ENCODE measurements at regions not wholly inside any gene's neighbourhood (a gene's known extent, or its start where the extent isn't known, plus 50 kb on each side); places are given as distances from the start of the nearest gene placed in this dataset.

- POLR2A ChIA-PET (ENCODE audit: unreplicated experiment), result interaction anchor here (0.6 kb wide), 1 partner anchor 1486 kb away, joined by 9 read pairs; no protein-coding TSS in a partner anchor
These were observed 228.7 kb upstream of the SLC8A1 start for GRCh38 chr2:40680547-40680946.

GRCh38 chr2:40690036-40690435 lies 238.1 kb upstream of the SLC8A1 start:
- DNase-seq, result no peak
- intact Hi-C loops (cut with micrococcal nuclease; ENCODE audit: unreplicated experiment), result no loop called here
- H3K9me3 ChIP-seq (ENCODE audit: insufficient read depth, low read depth), result no peaks in the 10 kb centered on the region; the same call in 1 of the 2 replicates
- ChIA-PET POLR2A (ENCODE audit: unreplicated experiment) (no interaction called here), CTCF (no interaction called here)
- H3K4me1 ChIP-seq (replicated peaks; ENCODE audit: insufficient read depth), result no peaks in the 10 kb centered on the region
- no peaks in the 10 kb centered on the region for H3K27me3 ChIP-seq (ENCODE audit: insufficient read depth, low read depth)
- BruUV-seq (replicated peaks), result no TSS peak
- no peak overlapping the region for H3K27ac ChIP-seq
- H3F3A ChIP-seq (ENCODE audit: insufficient read depth, low read depth), result no peaks in the 10 kb centered on the region
- no peaks in the 10 kb centered on the region for H3K79me2 ChIP-seq (ENCODE audit: low read depth)
- no peak overlapping the region for H3K4me3 ChIP-seq
- no peaks in the 10 kb centered on the region for H3K36me3 ChIP-seq (ENCODE audit: low read depth)
- no peaks in the 10 kb centered on the region for H3K9me2 ChIP-seq (ENCODE audit: insufficient read depth)
- TF ChIP-seq, protein P1, sequence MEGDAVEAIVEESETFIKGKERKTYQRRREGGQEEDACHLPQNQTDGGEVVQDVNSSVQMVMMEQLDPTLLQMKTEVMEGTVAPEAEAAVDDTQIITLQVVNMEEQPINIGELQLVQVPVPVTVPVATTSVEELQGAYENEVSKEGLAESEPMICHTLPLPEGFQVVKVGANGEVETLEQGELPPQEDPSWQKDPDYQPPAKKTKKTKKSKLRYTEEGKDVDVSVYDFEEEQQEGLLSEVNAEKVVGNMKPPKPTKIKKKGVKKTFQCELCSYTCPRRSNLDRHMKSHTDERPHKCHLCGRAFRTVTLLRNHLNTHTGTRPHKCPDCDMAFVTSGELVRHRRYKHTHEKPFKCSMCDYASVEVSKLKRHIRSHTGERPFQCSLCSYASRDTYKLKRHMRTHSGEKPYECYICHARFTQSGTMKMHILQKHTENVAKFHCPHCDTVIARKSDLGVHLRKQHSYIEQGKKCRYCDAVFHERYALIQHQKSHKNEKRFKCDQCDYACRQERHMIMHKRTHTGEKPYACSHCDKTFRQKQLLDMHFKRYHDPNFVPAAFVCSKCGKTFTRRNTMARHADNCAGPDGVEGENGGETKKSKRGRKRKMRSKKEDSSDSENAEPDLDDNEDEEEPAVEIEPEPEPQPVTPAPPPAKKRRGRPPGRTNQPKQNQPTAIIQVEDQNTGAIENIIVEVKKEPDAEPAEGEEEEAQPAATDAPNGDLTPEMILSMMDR (conservative IDR thresholded peaks at IDR 0.05), result no peak
- TF ChIP-seq EZH2 (IDR thresholded peaks at IDR 0.05; ENCODE audit: low read depth), result no peak
- no peak overlapping the region for H3K4me2 ChIP-seq
- no peak overlapping the region for H2AFZ ChIP-seq
- no peaks in the 10 kb centered on the region for H4K20me1 ChIP-seq (ENCODE audit: insufficient read depth)

More at GRCh38 chr2:40680547-40680946, 228.7 kb upstream of the SLC8A1 start:
- Histone ChIP-seq H3K27ac (no peak overlapping the region), H3K9me3 (ENCODE audit: insufficient read depth, low read depth) (no peaks in the 10 kb centered on the region), H3K4me3 (no peak overlapping the region), H3K4me2 (peak overlapping the region; percentile 46), H3K79me2 (ENCODE audit: low read depth) (no peaks in the 10 kb centered on the region), H3K27me3 (ENCODE audit: insufficient read depth, low read depth) (no peaks in the 10 kb centered on the region), H3K9me2 (ENCODE audit: insufficient read depth) (no peaks in the 10 kb centered on the region), H3K36me3 (ENCODE audit: low read depth) (no peaks in the 10 kb centered on the region), H2AFZ (peak overlapping the region; percentile 24; the same call in 1 of the 2 replicates), H3F3A (ENCODE audit: insufficient read depth, low read depth) (no peaks in the 10 kb centered on the region), H4K20me1 (ENCODE audit: insufficient read depth) (no peaks in the 10 kb centered on the region), H3K4me1 (replicated peaks; ENCODE audit: insufficient read depth) (no peaks in the 10 kb centered on the region)
- TF ChIP-seq, protein P1 (conservative IDR thresholded peaks at IDR 0.05), result no peak
- TF ChIP-seq EZH2 (IDR thresholded peaks at IDR 0.05; ENCODE audit: low read depth), result no peak
- BruUV-seq (replicated peaks), result no TSS peak
- CTCF ChIA-PET, result no interaction called here
- intact Hi-C loops (cut with micrococcal nuclease; ENCODE audit: unreplicated experiment), result no loop called here
- DNase-seq, result no peak

- no peaks in the 10 kb centered on the region for H3K9me2 ChIP-seq (ENCODE audit: insufficient read depth)
- no peaks in the 10 kb centered on the region for H3K27me3 ChIP-seq (ENCODE audit: insufficient read depth, low read depth)
- H3K79me2 ChIP-seq (ENCODE audit: low read depth), result no peaks in the 10 kb centered on the region
- H3K4me2 ChIP-seq, result no peak overlapping the region
- H4K20me1 ChIP-seq (ENCODE audit: insufficient read depth), result no peaks in the 10 kb centered on the region
- intact Hi-C loops (cut with micrococcal nuclease; ENCODE audit: unreplicated experiment), result no loop called here
- H3K4me3 ChIP-seq, result no peak overlapping the region
- no TSS peak for BruUV-seq (replicated peaks)
- no peak for TF ChIP-seq EZH2 (IDR thresholded peaks at IDR 0.05; ENCODE audit: low read depth)
- TF ChIP-seq, protein P1 (conservative IDR thresholded peaks at IDR 0.05), result no peak
- no peaks in the 10 kb centered on the region; the same call in 1 of the 2 replicates for H3K9me3 ChIP-seq (ENCODE audit: insufficient read depth, low read depth)
- DNase-seq, result no peak
- peak overlapping the region; percentile 9; the same call in 1 of the 2 replicates for H2AFZ ChIP-seq
- no peaks in the 10 kb centered on the region for H3K36me3 ChIP-seq (ENCODE audit: low read depth)
- H3K4me1 ChIP-seq (replicated peaks; ENCODE audit: insufficient read depth), result no peaks in the 10 kb centered on the region
- POLR2A ChIA-PET (ENCODE audit: unreplicated experiment), result no interaction called here
- no peaks in the 10 kb centered on the region for H3F3A ChIP-seq (ENCODE audit: insufficient read depth, low read depth)
- H3K27ac ChIP-seq, result no peak overlapping the region
- CTCF ChIA-PET, result no interaction called here
These were observed 238.6 kb upstream of the SLC8A1 start for GRCh38 chr2:40690525-40690924.

Measured in PC-9 (cell line).